Stimulated activated CD8-positive, alpha-beta memory T cell treated with anti-CD3 and anti-CD28 coated beads, Interleukin-2, amount 100 ng/mL, for 48 hours (primary cell): ENCODE measurements at regions not wholly inside any gene's neighbourhood (a gene's known extent, or its start where the extent isn't known, plus 50 kb on each side); places are given as distances from the start of the nearest gene placed in this dataset.

Source experiments
- DNase-seq, 2 donors: peaks; one replicate each; pipeline ENCODE4 v3.0.0-alpha.2; 2020; ENCODE audit warnings: low read depth in 2 of 2

GRCh38 chr20:20938131-20938530, 168.0 kb downstream of the LINC00237 start:
- no peak for DNase-seq

DNA sequence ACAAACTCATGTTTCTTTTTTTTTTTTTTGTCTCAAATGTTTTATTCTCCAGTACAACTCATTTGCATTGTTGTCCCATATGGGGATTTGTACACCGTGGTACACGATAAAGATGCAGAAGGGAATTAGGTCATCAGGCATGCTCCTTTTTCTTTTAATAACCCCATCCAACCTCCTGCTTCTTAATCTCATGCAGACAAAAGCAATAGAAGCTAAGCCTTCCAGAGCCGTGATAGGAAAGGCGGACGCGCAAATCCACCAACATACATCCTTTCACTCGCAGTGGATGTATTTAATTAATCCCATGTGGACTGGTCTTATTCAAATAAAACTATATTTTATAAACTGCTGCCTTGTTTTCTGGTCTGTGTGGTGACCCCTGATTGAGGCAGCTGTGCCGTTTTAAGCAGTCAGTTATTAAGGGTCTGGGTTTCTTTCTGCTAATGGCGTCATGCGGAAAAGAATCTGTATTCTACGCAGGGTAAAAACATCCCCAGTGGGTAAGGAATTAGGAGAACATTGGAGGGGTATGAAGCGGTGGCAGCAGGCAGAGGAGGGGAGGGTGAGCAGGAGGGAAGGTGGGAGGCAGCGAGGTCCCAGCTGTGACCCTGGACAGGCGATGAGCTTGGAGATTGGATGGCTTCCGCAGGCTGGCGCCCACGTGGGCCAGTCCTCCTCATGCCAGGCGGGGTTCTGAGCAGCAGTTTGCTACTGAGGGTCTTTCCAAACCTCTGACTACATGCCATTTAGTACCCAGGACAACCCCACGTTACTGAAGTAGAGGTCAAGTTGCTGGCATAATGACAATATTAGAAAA, 172.8 kb downstream of the LINC00237 start:
- no peak for DNase-seq

DNA sequence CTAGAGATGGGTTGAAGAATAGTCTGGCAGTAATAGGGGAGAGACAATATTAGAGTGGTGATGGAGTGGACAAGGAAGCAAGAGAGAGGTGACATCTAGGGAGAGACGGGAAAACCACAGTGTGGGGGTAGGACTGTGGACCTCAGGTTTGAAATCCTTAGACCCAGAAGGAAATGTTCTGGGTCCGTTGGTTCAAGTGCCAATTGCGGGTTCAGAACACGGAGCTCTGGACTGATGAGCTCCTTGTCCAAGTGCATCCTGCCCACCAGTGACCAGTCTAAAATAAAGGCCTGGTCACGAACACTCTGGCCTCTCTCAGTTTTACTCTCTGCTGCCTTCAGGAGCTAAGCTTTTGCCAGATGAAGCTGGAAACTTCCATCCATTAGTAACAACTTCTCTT, 174.0 kb downstream of the LINC00237 start:
- no peak for DNase-seq

GRCh38 chr20:20931632-20932031, 174.5 kb downstream of the LINC00237 start:
- DNase-seq, result no peak

DNA sequence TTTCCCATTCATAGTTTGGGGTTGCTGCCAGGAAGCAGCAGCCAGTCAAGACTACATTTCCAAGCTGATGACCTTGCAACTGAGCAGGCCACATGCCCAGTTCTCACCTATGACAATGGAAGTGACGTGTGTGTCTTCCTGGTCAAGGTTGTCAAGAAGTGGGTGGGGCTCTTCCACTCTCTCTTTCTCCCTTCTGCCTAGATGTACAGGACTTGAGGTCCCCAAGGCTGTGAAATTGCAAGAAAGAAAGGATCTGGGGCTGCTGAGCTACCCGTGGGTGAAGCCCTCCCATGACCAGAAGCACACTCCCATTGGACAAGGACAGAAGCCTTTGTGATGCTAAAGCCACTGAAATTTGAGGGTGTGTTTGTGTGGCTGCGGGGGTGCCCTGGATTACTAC, 175.1 kb downstream of the LINC00237 start:
- DNase-seq, result no peak

DNA sequence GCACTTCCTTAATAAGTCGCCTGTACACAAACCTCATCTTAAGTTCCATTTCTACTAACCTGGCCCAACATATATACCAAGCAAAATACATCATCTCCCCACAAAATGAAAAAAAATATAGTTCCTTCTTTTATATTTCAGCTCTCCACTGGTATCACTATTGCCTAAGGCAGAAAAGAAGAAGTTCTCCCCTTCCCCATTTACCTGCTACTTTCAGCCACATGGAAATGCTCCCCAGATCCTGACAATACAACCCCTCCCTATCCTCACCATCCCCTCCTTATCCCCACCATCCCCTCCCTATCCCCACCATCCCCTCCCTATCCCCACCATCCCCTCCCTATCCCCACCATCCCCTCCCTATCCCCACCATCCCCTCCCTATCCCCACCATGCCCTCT, 175.7 kb downstream of the LINC00237 start:
- no peak for DNase-seq

DNA sequence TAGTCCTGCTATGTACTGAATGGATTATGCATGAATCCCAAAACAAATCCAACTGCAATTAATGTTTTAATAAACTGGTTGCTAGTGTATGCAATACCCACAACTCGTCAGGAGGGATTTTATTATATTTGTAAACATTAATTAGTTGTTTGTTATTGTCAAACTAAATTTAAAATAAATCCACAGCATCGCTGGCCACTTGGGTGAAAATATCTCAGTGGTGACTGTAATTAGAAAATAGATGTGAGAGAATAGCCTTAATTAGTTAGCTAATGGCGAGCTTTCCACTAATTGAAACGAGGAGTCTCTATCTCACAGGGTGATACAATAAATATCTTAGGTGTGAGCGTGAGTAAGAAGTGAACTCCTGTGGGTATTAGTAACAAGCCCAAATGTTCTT, 176.8 kb downstream of the LINC00237 start:
- no peak for DNase-seq

DNA sequence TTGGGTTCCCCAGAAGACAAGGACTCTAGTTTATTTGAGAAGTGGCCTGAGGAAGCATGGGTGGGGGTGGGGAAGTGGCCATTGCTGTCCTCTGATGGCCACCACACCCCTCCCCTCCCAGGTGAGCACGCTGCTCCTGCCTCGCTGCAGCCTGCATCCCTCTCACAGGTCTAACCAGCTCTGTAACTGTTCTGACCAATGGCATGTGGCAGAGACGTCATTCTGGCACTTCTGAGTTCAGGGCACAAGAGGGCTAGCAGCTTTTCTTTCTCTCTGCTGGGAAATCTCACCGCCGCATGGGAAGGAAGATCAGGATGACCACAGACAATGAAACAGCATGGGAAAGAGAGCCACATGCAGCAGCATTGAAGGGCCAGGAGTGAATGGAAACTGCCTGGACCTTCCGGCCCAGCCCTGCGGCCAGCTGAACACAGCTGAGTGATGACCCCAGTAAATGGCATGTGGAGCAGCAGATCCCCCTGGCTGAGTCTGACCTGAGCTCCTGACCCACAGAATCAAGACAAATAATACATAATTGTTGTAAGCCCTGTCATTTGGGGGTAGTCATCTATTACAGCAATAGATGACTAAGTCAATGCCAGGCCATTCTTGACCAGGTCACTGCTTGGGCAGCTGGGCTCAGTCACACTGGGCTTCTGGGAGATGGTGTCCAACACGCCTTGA, 179.8 kb downstream of the LINC00237 start:
- DNase-seq, result no peak

DNA sequence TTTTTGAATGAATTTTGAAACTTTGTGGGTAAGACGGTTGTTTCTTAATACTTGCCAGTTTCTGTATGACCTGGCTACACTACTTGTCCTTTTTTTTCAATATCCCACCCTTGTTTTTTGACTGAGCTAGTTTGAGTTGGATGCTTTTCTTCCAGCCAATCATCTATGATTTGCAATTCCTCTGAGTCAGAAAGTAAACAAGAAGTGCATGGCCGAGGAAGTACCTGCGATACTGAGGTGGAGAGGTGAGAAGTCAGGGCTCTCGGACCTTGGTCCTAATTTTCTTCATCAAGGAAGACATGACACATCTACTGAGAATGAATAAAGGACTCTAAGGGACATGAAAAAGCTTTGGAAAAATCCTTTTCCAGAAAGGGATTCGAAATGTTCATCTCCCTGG, 185.7 kb downstream of the LINC00237 start:
- no peak for DNase-seq

GRCh38 chr20:20915844-20916243, 190.3 kb downstream of the LINC00237 start:
- no peak for DNase-seq

GRCh38 chr20:20904501-20904831, 192.0 kb upstream of the RALGAPA2 start:
- DNase-seq, result no peak

DNA sequence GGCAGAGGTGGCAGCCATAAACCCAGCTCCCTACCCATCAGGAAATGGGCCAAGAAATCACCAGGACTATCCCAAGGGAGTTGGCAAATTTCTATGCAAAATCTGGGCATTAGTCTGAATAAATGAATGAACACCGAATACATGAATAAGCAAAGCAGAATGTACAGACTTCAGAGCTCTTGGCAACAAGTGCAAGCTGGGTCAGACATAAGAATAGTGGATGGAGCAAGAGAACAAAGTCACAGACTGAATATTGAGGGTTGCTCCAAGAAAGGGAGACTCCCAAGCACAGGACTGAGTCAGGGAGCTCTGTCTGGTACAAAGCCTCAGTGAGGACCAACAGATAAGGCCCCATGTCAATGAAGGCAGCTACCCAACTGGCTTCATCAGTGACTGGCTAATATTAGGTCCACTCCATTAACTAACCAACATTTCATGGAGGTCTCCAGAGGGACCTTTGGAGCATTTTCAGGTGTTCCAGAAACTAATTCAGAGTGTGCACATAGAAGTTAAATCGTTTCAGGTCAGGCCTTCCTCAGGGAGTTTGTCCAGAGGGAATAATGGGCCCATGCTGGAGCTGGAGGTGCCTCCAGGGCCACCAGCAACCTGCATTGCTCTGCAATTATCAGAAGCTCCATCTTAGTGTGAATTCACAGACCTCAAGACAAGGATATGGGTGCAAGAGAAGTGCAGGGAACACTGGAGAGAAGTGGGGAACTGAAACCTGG, 191.5 kb upstream of the RALGAPA2 start:
- no peak for DNase-seq

DNA sequence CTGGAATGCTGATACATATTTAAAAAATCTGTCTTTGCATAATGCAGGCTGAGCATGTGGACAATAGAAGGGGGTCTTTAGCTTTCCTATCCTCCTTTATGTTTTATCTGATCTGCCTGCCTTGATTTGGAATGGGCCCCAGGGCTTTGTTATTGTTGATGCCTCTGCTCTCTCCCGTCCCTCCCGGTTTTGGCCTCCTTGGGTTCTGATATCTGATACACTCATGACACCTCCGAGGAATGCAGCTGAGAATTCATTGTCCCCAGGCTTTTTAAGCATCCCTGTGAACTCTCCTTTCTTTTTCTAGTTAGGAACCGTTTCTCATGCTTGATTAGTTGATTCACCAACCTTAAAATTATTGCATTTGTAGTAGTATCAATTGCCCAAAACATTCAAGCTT, 185.5 kb upstream of the RALGAPA2 start:
- DNase-seq, result no peak

- no peak for DNase-seq
Observed at GRCh38 chr20:20897145-20897544, 184.7 kb upstream of the RALGAPA2 start.

GRCh38 chr20:20896606-20897005, 184.2 kb upstream of the RALGAPA2 start:
- DNase-seq, result no peak

GRCh38 chr20:20895537-20895936, 183.1 kb upstream of the RALGAPA2 start:
- no peak for DNase-seq

DNA sequence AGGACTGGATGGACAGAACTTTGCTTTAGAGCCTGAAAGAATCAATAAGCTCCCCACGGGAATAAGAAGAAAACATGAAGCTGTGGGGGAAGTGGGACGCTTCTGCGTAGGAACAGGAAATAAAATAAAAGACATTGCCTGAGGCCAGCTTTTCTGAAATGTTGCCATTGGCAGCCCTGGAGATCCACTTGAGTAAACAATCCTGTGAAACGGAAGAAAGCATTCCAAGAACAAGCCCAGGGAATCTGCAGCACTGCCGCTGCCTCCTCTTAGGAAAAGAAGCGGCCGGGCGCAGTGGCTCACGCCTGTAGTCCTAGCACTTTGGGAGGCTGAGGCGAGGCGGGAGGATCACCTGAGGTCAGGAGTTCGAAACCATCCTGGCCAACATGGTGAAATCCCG, 182.3 kb upstream of the RALGAPA2 start:
- DNase-seq, result no peak

GRCh38 chr20:20894280-20894679, 181.8 kb upstream of the RALGAPA2 start:
- DNase-seq, result no peak

GRCh38 chr20:20892328-20892727, 179.9 kb upstream of the RALGAPA2 start:
- DNase-seq, result no peak

DNA sequence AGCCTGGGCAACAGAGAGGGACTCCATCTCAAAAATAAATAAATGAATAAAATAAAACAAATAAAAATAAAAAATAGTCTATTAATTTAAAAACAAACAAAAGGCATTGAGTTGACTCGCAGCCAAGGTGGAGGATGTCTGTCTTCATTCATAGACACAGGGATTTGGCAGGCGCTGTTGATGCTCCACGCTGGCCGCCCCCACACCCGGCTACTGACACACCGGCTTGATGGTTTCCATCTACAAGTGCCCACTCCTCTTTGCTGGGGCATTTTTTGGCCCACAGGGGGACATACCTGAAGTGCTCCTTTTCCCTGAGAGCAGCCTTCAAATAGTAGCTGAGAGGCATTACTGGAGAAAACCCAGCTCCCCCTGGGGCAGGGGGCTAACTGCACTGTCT, 178.3 kb upstream of the RALGAPA2 start:
- DNase-seq, result no peak

DNA sequence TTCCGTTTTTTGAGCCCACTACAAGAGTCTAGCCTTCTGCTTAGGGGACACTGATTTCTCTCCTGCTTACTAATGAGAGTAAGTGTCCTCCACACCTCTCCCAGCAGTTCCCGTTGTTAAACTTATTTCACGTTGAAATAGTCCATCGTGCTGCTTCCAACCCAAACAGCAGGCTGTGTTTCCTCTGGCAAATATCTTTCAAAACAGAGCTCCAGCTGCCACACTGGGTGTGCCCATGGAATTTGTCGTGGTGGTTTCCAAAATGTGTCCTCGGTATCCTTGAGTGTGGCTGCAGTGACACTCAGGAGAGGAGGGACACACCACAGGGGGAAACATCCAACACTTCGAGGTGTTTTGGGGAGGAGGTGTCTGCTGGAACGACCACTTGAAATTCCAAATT, 176.5 kb upstream of the RALGAPA2 start:
- DNase-seq, result no peak

DNA sequence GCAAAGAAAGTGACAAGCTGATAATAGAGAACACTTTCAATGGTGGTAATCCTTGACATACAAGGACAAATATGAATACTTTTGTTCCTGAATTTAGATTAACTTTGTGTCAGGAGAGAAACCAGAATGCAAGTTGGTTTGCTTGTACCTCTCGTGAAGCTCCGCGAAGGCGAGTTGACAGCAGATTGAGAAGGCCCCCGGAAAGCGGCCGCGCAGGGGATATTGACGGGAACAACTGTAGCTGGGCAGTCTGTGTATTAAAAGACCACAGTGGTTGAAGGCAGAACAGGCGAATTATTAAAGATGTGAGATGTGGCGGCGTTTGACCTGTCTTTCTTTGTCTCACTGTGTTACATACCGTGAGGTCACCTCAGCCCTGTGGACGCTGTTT, 175.8 kb upstream of the RALGAPA2 start:
- DNase-seq, result no peak
